ENCODE measurements at regions not wholly inside any gene's neighbourhood (a gene's known extent, or its start where the extent isn't known, plus 50 kb on each side); places are given as distances from the start of the nearest gene placed in this dataset.
A peak's percentile ranks its signal among the peaks of the same experiment; 100 is the strongest.

DNA sequence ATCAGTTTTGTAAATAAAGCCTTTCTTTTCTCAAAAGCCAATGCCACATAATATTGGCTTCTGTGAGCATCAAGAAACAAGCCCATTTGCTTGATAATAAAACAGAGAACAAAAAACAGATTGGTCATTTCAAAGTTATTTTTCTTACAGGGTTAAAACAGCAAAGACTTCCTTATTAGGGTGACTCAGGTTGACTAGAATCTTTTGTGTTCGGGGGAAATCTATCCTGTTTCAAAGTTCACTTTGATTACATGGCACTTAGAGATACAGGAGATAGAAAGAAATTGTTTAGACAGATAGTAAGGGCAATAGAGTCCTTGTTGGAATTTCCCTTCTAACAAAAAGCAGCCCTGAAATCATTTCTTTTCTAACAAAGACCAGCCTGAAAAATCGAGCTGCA lies 170.0 kb upstream of the GLRA2 start:
- Histone ChIP-seq H3K36me3 (ENCODE audit: low read depth, low read length) (no peaks in the 10 kb centered on the region), H3K4me1 (ENCODE audit: insufficient read depth, low read length) (peaks cover 15% of the 10 kb centered on the region), H2AFZ (ENCODE audit: low read length) (no peak overlapping the region), H3K9me3 (ENCODE audit: low read length) (no peaks in the 10 kb centered on the region), H3K4me3 (ENCODE audit: low read length) (no peak overlapping the region), H4K20me1 (ENCODE audit: low read length) (no peaks in the 10 kb centered on the region), H3K27me3 (ENCODE audit: low read length) (no peaks in the 10 kb centered on the region), H3K9ac (ENCODE audit: low read length) (no peak overlapping the region), H3F3A (ENCODE audit: low read length, unreplicated experiment) (no peaks in the 10 kb centered on the region), H3K4me2 (ENCODE audit: low read length) (no peak overlapping the region), H3K79me2 (ENCODE audit: low read length) (no peaks in the 10 kb centered on the region), H3K9me2 (replicated peaks; ENCODE audit: low read length) (no peaks in the 10 kb centered on the region), H3K27ac (ENCODE audit: low read length) (peak overlapping the region; percentile 31)
- TF ChIP-seq, protein P1, sequence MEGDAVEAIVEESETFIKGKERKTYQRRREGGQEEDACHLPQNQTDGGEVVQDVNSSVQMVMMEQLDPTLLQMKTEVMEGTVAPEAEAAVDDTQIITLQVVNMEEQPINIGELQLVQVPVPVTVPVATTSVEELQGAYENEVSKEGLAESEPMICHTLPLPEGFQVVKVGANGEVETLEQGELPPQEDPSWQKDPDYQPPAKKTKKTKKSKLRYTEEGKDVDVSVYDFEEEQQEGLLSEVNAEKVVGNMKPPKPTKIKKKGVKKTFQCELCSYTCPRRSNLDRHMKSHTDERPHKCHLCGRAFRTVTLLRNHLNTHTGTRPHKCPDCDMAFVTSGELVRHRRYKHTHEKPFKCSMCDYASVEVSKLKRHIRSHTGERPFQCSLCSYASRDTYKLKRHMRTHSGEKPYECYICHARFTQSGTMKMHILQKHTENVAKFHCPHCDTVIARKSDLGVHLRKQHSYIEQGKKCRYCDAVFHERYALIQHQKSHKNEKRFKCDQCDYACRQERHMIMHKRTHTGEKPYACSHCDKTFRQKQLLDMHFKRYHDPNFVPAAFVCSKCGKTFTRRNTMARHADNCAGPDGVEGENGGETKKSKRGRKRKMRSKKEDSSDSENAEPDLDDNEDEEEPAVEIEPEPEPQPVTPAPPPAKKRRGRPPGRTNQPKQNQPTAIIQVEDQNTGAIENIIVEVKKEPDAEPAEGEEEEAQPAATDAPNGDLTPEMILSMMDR (conservative IDR thresholded peaks at IDR 0.05; ENCODE audit: low read depth, low read length): no peak
- no peak for TF ChIP-seq EZH2phosphoT487 (IDR thresholded peaks at IDR 0.05; ENCODE audit: borderline replicate concordance, low read length)
- POLR2A ChIA-PET (ENCODE audit: unreplicated experiment): no interaction called here
- intact Hi-C loops (cut with micrococcal nuclease): no loop called here
- BruUV-seq (replicated peaks): no TSS peak
- DNase-seq (peak; percentile 51), ATAC-seq (no peak)
- CTCF ChIA-PET: no interaction called here

DNA sequence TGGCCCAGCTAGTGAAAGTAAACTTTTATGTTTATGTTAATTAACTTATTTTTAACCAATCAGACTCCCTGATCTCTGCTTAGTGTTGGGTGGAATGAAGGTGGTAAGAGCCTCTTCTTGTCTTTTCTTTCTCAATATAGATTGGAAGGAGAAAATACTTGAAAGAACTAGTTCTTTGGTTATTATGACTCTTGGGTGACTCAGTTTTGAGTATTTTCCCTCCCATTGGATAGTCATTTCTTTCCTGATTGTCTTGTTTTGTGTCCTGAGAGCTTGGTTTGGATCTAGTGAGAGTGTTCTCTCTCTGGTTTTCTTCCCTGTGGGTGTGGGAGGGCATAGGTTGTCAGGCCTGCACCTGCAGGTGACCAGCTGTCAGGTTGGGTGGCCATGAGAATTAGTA lies 172.0 kb upstream of the GLRA2 start:
- no peaks in the 10 kb centered on the region for H3K79me2 ChIP-seq (ENCODE audit: low read length)
- H3F3A ChIP-seq (ENCODE audit: low read length, unreplicated experiment): no peaks in the 10 kb centered on the region
- ChIA-PET POLR2A (ENCODE audit: unreplicated experiment) (no interaction called here), CTCF (no interaction called here)
- H3K9me2 ChIP-seq (replicated peaks; ENCODE audit: low read length): no peaks in the 10 kb centered on the region
- no peak for ATAC-seq
- no peaks in the 10 kb centered on the region for H4K20me1 ChIP-seq (ENCODE audit: low read length)
- H3K9me3 ChIP-seq (ENCODE audit: low read length): no peaks in the 10 kb centered on the region
- H3K27ac ChIP-seq (ENCODE audit: low read length): peak overlapping the region; percentile 60
- peaks cover 15% of the 10 kb centered on the region for H3K4me1 ChIP-seq (ENCODE audit: insufficient read depth, low read length)
- no TSS peak for BruUV-seq (replicated peaks)
- H3K4me3 ChIP-seq (ENCODE audit: low read length): no peak overlapping the region
- peak; percentile 56 for DNase-seq
- intact Hi-C loops (cut with micrococcal nuclease): no loop called here
- no peaks in the 10 kb centered on the region for H3K27me3 ChIP-seq (ENCODE audit: low read length)
- no peak overlapping the region for H3K9ac ChIP-seq (ENCODE audit: low read length)
- H3K4me2 ChIP-seq (ENCODE audit: low read length): peak overlapping the region; percentile 31; the same call in 1 of the 2 replicates
- TF ChIP-seq EZH2phosphoT487 (IDR thresholded peaks at IDR 0.05; ENCODE audit: borderline replicate concordance, low read length) (no peak), EZH2 (IDR thresholded peaks at IDR 0.05; ENCODE audit: low read length, unreplicated experiment) (no peak)
- TF ChIP-seq, protein P1 (conservative IDR thresholded peaks at IDR 0.05; ENCODE audit: low read depth, low read length): no peak
- H3K36me3 ChIP-seq (ENCODE audit: low read depth, low read length): no peaks in the 10 kb centered on the region
- H2AFZ ChIP-seq (ENCODE audit: low read length): no peak overlapping the region

DNA sequence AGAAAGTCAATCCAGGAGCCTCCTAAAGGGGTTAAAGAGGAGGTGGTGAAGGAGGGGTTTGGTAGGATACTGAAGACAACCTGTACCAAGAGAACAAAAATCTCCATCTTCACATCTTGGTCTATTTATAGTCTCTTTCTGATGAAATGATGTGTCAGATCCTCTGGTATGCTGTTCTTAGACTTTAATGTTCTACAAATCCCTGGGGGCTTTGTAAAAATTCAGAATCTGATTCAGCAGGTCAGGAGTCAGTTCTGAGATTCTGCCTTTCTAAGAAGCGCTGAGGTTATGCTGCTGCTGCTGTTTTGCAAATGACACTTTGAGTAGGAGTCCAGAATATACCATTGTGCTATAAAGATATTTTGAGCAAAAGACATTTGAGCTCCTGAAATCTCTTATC lies 172.9 kb upstream of the GLRA2 start:
- intact Hi-C loops (cut with micrococcal nuclease): no loop called here
- DNase-seq (peak; percentile 50), ATAC-seq (no peak)
- no peak for TF ChIP-seq EZH2 (IDR thresholded peaks at IDR 0.05; ENCODE audit: low read length, unreplicated experiment)
- TF ChIP-seq, protein P1 (conservative IDR thresholded peaks at IDR 0.05; ENCODE audit: low read depth, low read length): no peak
- TF ChIP-seq EZH2phosphoT487 (IDR thresholded peaks at IDR 0.05; ENCODE audit: borderline replicate concordance, low read length): no peak
- ChIA-PET POLR2A (ENCODE audit: unreplicated experiment) (no interaction called here), CTCF (no interaction called here)
- Histone ChIP-seq H3K27me3 (ENCODE audit: low read length) (no peaks in the 10 kb centered on the region), H3F3A (ENCODE audit: low read length, unreplicated experiment) (no peaks in the 10 kb centered on the region), H4K20me1 (ENCODE audit: low read length) (no peaks in the 10 kb centered on the region), H3K36me3 (ENCODE audit: low read depth, low read length) (no peaks in the 10 kb centered on the region), H3K9me3 (ENCODE audit: low read length) (no peaks in the 10 kb centered on the region), H2AFZ (ENCODE audit: low read length) (no peak overlapping the region), H3K9me2 (replicated peaks; ENCODE audit: low read length) (no peaks in the 10 kb centered on the region), H3K79me2 (ENCODE audit: low read length) (no peaks in the 10 kb centered on the region), H3K27ac (ENCODE audit: low read length) (peak overlapping the region; percentile 60), H3K4me2 (ENCODE audit: low read length) (no peak overlapping the region), H3K9ac (ENCODE audit: low read length) (no peak overlapping the region), H3K4me3 (ENCODE audit: low read length) (no peak overlapping the region), H3K4me1 (ENCODE audit: insufficient read depth, low read length) (peaks cover 15% of the 10 kb centered on the region)
- BruUV-seq (replicated peaks): no TSS peak
